H9 (cell line): ENCODE measurements at regions not wholly inside any gene's neighbourhood (a gene's known extent, or its start where the extent isn't known, plus 50 kb on each side); places are given as distances from the start of the nearest gene placed in this dataset.
"Not testable (repeated sequence)": the region's sequence is repeated elsewhere in the genome, so short reads cannot be mapped to it uniquely, and the experiment has no call there.

Source experiments
- DNase-seq: peaks from one replicate; pipeline ENCODE4 v3.0.0-alpha.2; 2017
- H2AFZ ChIP-seq: one replicate; pipeline ENCODE4 v1.6.1; 2013; ENCODE audit warnings: mild to moderate bottlenecking, low read length, control low read depth, moderate library complexity
- H2AK5ac ChIP-seq: 2 replicates; pipeline ENCODE4 v1.6.1; 2013; ENCODE audit warnings: low read length, control low read depth, mixed read lengths; ENCODE audit not compliant: insufficient read length
- H2BK120ac ChIP-seq: one replicate; pipeline ENCODE4 v1.6.1; 2013; ENCODE audit warnings: low read depth, mild to moderate bottlenecking, low read length, control low read depth, inconsistent platforms; ENCODE audit not compliant: poor library complexity, severe bottlenecking
- H2BK12ac ChIP-seq: 2 replicates; pipeline ENCODE4 v1.6.1; 2013; ENCODE audit warnings: low read length, control low read depth, mixed read lengths, low read depth; ENCODE audit not compliant: insufficient read length
- H2BK15ac ChIP-seq: 2 replicates; pipeline ENCODE4 v1.6.1; 2013; ENCODE audit warnings: low read depth, low read length, control low read depth
- H2BK20ac ChIP-seq: one replicate; pipeline ENCODE4 v1.6.1; 2013; ENCODE audit warnings: low read depth, mild to moderate bottlenecking, low read length, control low read depth, inconsistent platforms; ENCODE audit not compliant: poor library complexity, severe bottlenecking
- H2BK5ac ChIP-seq: 2 replicates; pipeline ENCODE4 v1.6.1; 2013; ENCODE audit warnings: low read length, control low read depth, mixed read lengths; ENCODE audit not compliant: insufficient read length
- H3K14ac ChIP-seq: 2 replicates; pipeline ENCODE4 v1.6.1; 2013; ENCODE audit warnings: low read length, control low read depth; ENCODE audit not compliant: insufficient read depth
- H3K18ac ChIP-seq: 2 replicates; pipeline ENCODE4 v1.6.1; 2013; ENCODE audit warnings: low read depth, mild to moderate bottlenecking, mixed read lengths, low read length, control low read depth; ENCODE audit not compliant: insufficient read length
- H3K23ac ChIP-seq: 2 replicates; pipeline ENCODE4 v1.6.1; 2013; ENCODE audit warnings: low read length, control low read depth, mixed read lengths, low read depth; ENCODE audit not compliant: insufficient read length
- H3K23me2 ChIP-seq: 2 replicates; pipeline ENCODE4 v1.6.1; 2013; ENCODE audit warnings: low read depth, mild to moderate bottlenecking, mixed read lengths, low read length, control low read depth; ENCODE audit not compliant: insufficient read length, poor library complexity, severe bottlenecking
- H3K27ac ChIP-seq: 2 replicates; pipeline ENCODE4 v1.5.1; 2013; ENCODE audit warnings: low read length, control low read depth, mixed read lengths, low read depth; ENCODE audit not compliant: insufficient read length
- H3K27me3 ChIP-seq: 2 replicates; pipeline ENCODE4 v1.6.1; 2013; ENCODE audit warnings: low read length, control low read depth, inconsistent platforms; ENCODE audit not compliant: insufficient read depth
- H3K4ac ChIP-seq: 2 replicates; pipeline ENCODE4 v1.6.1; 2013; ENCODE audit warnings: low read depth, mild to moderate bottlenecking, control low read depth, inconsistent platforms, low read length, moderate library complexity
- H3K4me1 ChIP-seq: 2 replicates; pipeline ENCODE4 v1.6.1; 2013; ENCODE audit warnings: low read length, control low read depth, inconsistent platforms; ENCODE audit not compliant: insufficient read depth
- H3K4me2 ChIP-seq: 2 replicates; pipeline ENCODE4 v1.6.1; 2013; ENCODE audit warnings: low read length, control low read depth, mixed read lengths; ENCODE audit not compliant: insufficient read length, insufficient read depth
- H3K56ac ChIP-seq: 2 replicates; pipeline ENCODE4 v1.6.1; 2013; ENCODE audit warnings: low read depth, mild to moderate bottlenecking, mixed read lengths, low read length, control low read depth; ENCODE audit not compliant: insufficient read length
- H3K79me1 ChIP-seq: 2 replicates; pipeline ENCODE4 v1.6.1; 2013; ENCODE audit warnings: low read depth, mild to moderate bottlenecking, moderate library complexity, low read length, control low read depth, inconsistent platforms; ENCODE audit not compliant: insufficient read depth, poor library complexity, severe bottlenecking
- H3K79me2 ChIP-seq: 2 replicates; pipeline ENCODE4 v1.6.1; 2013; ENCODE audit warnings: low read length, control low read depth, inconsistent platforms; ENCODE audit not compliant: insufficient read depth
- H3K9ac ChIP-seq: 2 replicates; pipeline ENCODE4 v1.6.1; 2013; ENCODE audit warnings: low read length, control low read depth, mixed read lengths; ENCODE audit not compliant: insufficient read length; ENCODE audit errors: extremely low read depth
- H3K9me3 ChIP-seq: one replicate; pipeline ENCODE4 v1.6.1; 2013; ENCODE audit warnings: low read depth, low read length, inconsistent platforms; ENCODE audit not compliant: control insufficient read depth
- H3T11ph ChIP-seq: one replicate; pipeline ENCODE4 v1.6.1; 2013; ENCODE audit warnings: mild to moderate bottlenecking, low read length, control low read depth, inconsistent platforms
- H4K20me1 ChIP-seq: one replicate; pipeline ENCODE4 v1.6.1; 2013; ENCODE audit not compliant: control insufficient read depth, insufficient read length, insufficient read depth
- H4K5ac ChIP-seq: 2 replicates; pipeline ENCODE4 v1.6.1; 2013; ENCODE audit warnings: low read depth, mild to moderate bottlenecking, mixed read lengths, low read length, control low read depth; ENCODE audit not compliant: insufficient read length
- H4K8ac ChIP-seq: replicated peaks from 2 replicates; pipeline ENCODE4 v1.6.1; 2013; ENCODE audit warnings: low read length, control low read depth, mixed read lengths, low read depth; ENCODE audit not compliant: insufficient read length
- H4K91ac ChIP-seq: 2 replicates; pipeline ENCODE4 v1.6.1; 2013; ENCODE audit warnings: low read depth, mild to moderate bottlenecking, moderate library complexity, mixed read lengths, low read length, control low read depth; ENCODE audit not compliant: insufficient read length
- H3K27ac Mint-ChIP-seq, 3 experiments: 2 replicates in 2 of 3; 3 replicates in 1 of 3; pipeline ENCODE4 v1.8.0; 2020 to 2021; ENCODE audit warnings: mixed read lengths in 3 of 3, mild to moderate bottlenecking in 1 of 3, moderate library complexity in 1 of 3
- H3K27me3 Mint-ChIP-seq: 2 replicates; pipeline ENCODE4 v1.8.0; 2021; ENCODE audit warnings: low read depth, mild to moderate bottlenecking, moderate library complexity, mixed read lengths
- H3K36me3 Mint-ChIP-seq, 3 experiments: 2 replicates in 2 of 3; 3 replicates in 1 of 3; pipeline ENCODE4 v1.8.0; 2020 to 2021; ENCODE audit warnings: low read depth in 3 of 3, mixed read lengths in 3 of 3; ENCODE audit not compliant: insufficient read depth in 1 of 3
- H3K4me1 Mint-ChIP-seq, 2 experiments: 2 replicates each; pipeline ENCODE4 v1.8.0; 2020; ENCODE audit warnings: mixed read lengths in 2 of 2
- H3K4me3 Mint-ChIP-seq, 2 experiments: 2 replicates in 1 of 2; 3 replicates in 1 of 2; pipeline ENCODE4 v1.8.0; 2020 to 2021; ENCODE audit warnings: mild to moderate bottlenecking in 2 of 2, mixed read lengths in 2 of 2, moderate library complexity in 1 of 2
- H3K9me3 Mint-ChIP-seq, 2 experiments: 2 replicates in 1 of 2; 3 replicates in 1 of 2; pipeline ENCODE4 v1.8.0; 2020; ENCODE audit warnings: mild to moderate bottlenecking in 2 of 2, mixed read lengths in 2 of 2, moderate library complexity in 1 of 2
- WGBS: extraction: QIAGEN DNeasy Blood & Tissue Kit; methylation state at CpG from one replicate; pipeline ENCODE4 v1.1.7; 2013; ENCODE audit warnings: missing lambda C conversion rate, low lambda C conversion rate, mixed read lengths; ENCODE audit not compliant: insufficient read length; ENCODE audit errors: extremely low coverage; 5-methylcytosine and 5-hydroxymethylcytosine counted together
- TF ChIP-seq, protein P1 (sequence below): fragments of 200-600 bp; sonication (generic); conservative IDR thresholded peaks from 3 replicates; pipeline ENCODE4 v1.8.0; 2021; ENCODE audit warnings: antibody characterized with exemption, mild to moderate bottlenecking

DNA sequence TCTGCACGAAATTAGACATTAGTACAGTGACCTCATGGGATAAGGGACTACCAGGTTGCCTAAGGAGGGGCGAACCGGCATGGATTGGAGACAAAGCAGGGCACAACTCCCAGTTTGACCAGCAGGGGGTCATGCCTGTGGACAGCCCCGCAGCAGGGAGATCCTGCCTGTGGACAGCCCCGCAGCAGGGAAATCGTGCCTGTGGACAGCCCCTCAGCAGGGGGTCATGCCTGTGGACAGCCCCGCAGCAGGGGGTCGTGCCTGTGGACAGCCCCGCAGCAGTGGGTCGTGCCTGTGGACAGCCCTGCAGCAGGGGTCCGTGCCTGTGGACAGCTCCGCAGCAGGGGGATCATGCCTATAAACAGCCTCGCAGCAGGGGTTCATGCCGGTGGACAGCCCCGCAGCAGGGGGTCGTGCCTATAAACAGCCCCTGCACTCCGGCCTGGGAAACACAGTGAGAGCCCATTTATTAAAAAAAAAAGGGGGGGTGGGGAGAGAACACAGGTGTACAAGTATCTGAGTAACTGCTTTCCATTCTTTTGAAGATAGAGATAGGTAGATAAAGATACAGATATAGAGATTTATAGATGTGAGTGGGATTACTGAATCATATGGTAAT is 176.5 kb downstream of the FOXD4L6 start:
- not testable (repeated sequence) for H3K56ac ChIP-seq, DNase-seq

DNA sequence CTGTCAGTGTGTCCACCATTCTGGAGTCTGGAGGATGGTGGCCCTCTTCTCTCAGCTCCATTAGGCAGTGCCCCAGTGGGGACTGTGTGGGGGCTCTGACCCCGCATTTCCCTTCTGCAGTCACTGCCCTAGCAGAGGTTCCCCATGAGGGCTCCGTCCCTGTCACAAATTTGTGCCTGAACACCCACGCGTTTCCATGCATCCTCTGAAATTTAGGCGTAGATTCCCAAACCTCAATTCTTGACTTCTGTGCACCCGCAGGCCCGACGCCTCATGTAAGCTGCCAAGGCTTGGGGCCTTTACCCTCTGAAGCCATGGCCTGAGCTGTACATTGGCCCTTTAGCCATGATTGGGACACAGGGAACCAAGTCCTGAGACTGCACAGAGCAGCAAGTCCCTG is 182.3 kb downstream of the FOXD4L6 start:
- H3K79me2 ChIP-seq, H3K56ac ChIP-seq, H2BK12ac ChIP-seq, H4K91ac ChIP-seq, H2BK20ac ChIP-seq, H3K4me1 ChIP-seq, H3K36me3 Mint-ChIP-seq, H3K14ac ChIP-seq, H2BK15ac ChIP-seq, H3K79me1 ChIP-seq, H2AK5ac ChIP-seq, H4K20me1 ChIP-seq, H3K9me3 ChIP-seq, H3K27ac ChIP-seq, H3K23me2 ChIP-seq, H3K27me3 ChIP-seq, H3K18ac ChIP-seq, H3K4me2 ChIP-seq, H3K4me3 Mint-ChIP-seq, H4K5ac ChIP-seq, H2BK5ac ChIP-seq, DNase-seq, H3K4ac ChIP-seq, H4K8ac ChIP-seq, H3K4me1 Mint-ChIP-seq, H3K9ac ChIP-seq, H2BK120ac ChIP-seq, H2AFZ ChIP-seq, H3K23ac ChIP-seq, H3T11ph ChIP-seq: not testable (repeated sequence)
- H3K27ac Mint-ChIP-seq: 0 out of 7 replicates have a peak overlapping the region, but pooled peaks of 1 of the 3 experiments have one; percentile 22
- peaks cover 43 to 62% of the 10 kb centered on the region in 2 experiments for H3K9me3 Mint-ChIP-seq
- peaks cover 98% of the 10 kb centered on the region for H3K27me3 Mint-ChIP-seq
- WGBS: no CpG with 5 or more reads among the region's 8 CpGs

More for the DNA sequence above, 176.5 kb downstream of the FOXD4L6 start:
- H2BK120ac ChIP-seq, H3K4me2 ChIP-seq, H3K27me3 ChIP-seq, H3K23ac ChIP-seq, H3K4me1 ChIP-seq, H4K91ac ChIP-seq, H3K9me3 ChIP-seq, H3K23me2 ChIP-seq, H3K18ac ChIP-seq, H3K14ac ChIP-seq, H3K79me2 ChIP-seq, H2AFZ ChIP-seq, H3K27ac ChIP-seq, H3K9ac ChIP-seq, H2BK5ac ChIP-seq, H3T11ph ChIP-seq, H3K4me3 Mint-ChIP-seq, H3K79me1 ChIP-seq, H2AK5ac ChIP-seq, H3K27ac Mint-ChIP-seq, H3K36me3 Mint-ChIP-seq, H4K8ac ChIP-seq, H3K4me1 Mint-ChIP-seq, H2BK15ac ChIP-seq, H4K20me1 ChIP-seq, H2BK20ac ChIP-seq, H4K5ac ChIP-seq, H3K4ac ChIP-seq, H2BK12ac ChIP-seq: not testable (repeated sequence)
- H3K27me3 Mint-ChIP-seq: peaks cover 93% of the 10 kb centered on the region
- no CpG with 5 or more reads among the region's 17 CpGs for WGBS
- peaks cover 41 to 62% of the 10 kb centered on the region in 2 experiments for H3K9me3 Mint-ChIP-seq
- TF ChIP-seq, protein P1, sequence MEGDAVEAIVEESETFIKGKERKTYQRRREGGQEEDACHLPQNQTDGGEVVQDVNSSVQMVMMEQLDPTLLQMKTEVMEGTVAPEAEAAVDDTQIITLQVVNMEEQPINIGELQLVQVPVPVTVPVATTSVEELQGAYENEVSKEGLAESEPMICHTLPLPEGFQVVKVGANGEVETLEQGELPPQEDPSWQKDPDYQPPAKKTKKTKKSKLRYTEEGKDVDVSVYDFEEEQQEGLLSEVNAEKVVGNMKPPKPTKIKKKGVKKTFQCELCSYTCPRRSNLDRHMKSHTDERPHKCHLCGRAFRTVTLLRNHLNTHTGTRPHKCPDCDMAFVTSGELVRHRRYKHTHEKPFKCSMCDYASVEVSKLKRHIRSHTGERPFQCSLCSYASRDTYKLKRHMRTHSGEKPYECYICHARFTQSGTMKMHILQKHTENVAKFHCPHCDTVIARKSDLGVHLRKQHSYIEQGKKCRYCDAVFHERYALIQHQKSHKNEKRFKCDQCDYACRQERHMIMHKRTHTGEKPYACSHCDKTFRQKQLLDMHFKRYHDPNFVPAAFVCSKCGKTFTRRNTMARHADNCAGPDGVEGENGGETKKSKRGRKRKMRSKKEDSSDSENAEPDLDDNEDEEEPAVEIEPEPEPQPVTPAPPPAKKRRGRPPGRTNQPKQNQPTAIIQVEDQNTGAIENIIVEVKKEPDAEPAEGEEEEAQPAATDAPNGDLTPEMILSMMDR: peak; percentile 24; the same call in 2 of the 3 replicates
